Neuronal stem cell (in vitro differentiated cells): ENCODE measurements at regions not wholly inside any gene's neighbourhood (a gene's known extent, or its start where the extent isn't known, plus 50 kb on each side); places are given as distances from the start of the nearest gene placed in this dataset.
A peak's percentile ranks its signal among the peaks of the same experiment; 100 is the strongest.

ENCODE experiments used
- DNase-seq: peaks from one replicate; pipeline ENCODE4 v3.0.0-alpha.2; 2013; ENCODE audit warnings: low spot score
- H2AFZ ChIP-seq: one replicate; pipeline ENCODE4 v1.6.1; 2013; ENCODE audit warnings: mild to moderate bottlenecking, low read length, inconsistent platforms
- H2AK5ac ChIP-seq: 2 replicates; pipeline ENCODE4 v1.6.1; 2013; ENCODE audit warnings: low read depth, mild to moderate bottlenecking, inconsistent platforms, low read length, moderate library complexity, mixed read lengths
- H2BK120ac ChIP-seq: 2 replicates; pipeline ENCODE4 v1.6.1; 2013; ENCODE audit warnings: low read depth, mild to moderate bottlenecking, inconsistent platforms, low read length, moderate library complexity, mixed read lengths
- H2BK12ac ChIP-seq: one replicate; pipeline ENCODE4 v1.6.1; 2013; ENCODE audit warnings: low read length, inconsistent platforms
- H2BK15ac ChIP-seq: 2 replicates; pipeline ENCODE4 v1.6.1; 2013; ENCODE audit warnings: mild to moderate bottlenecking, low read length, inconsistent platforms, mixed read lengths
- H2BK5ac ChIP-seq: one replicate; pipeline ENCODE4 v1.6.1; 2013; ENCODE audit warnings: inconsistent platforms, mild to moderate bottlenecking, low read length, moderate library complexity
- H3K14ac ChIP-seq: one replicate; pipeline ENCODE4 v1.6.1; 2013; ENCODE audit warnings: low read length, inconsistent platforms
- H3K18ac ChIP-seq: 2 replicates; pipeline ENCODE4 v1.6.1; 2013; ENCODE audit warnings: low read length, inconsistent platforms
- H3K23ac ChIP-seq: 2 replicates; pipeline ENCODE4 v1.6.1; 2013; ENCODE audit warnings: low read depth, mild to moderate bottlenecking, mixed read lengths, low read length, inconsistent platforms; ENCODE audit not compliant: poor library complexity
- H3K27ac ChIP-seq: replicated peaks from 3 replicates; pipeline ENCODE4 v1.5.1; 2013; ENCODE audit warnings: low read length, inconsistent platforms
- H3K27me3 ChIP-seq, 3 experiments: 2 replicates each; pipeline ENCODE4 v1.6.1; 2013; ENCODE audit warnings: low read length in 3 of 3, mild to moderate bottlenecking in 2 of 3, inconsistent platforms in 1 of 3, low read depth in 1 of 3, mixed read lengths in 1 of 3, moderate library complexity in 1 of 3; ENCODE audit not compliant: control insufficient read depth in 3 of 3, insufficient read depth in 3 of 3
- H3K36me3 ChIP-seq, 2 donors: replicated peaks in 1 of 2; 2 replicates each; pipeline ENCODE4 v1.6.1; 2013; ENCODE audit warnings: low read length in 2 of 2; ENCODE audit not compliant: control insufficient read depth in 2 of 2, insufficient read depth in 2 of 2
- H3K4ac ChIP-seq: 2 replicates; pipeline ENCODE4 v1.6.1; 2013; ENCODE audit warnings: inconsistent platforms, mild to moderate bottlenecking, low read length, moderate library complexity
- H3K4me1 ChIP-seq, 2 donors: 1 replicate in 1 of 2; 2 replicates in 1 of 2; pipeline ENCODE4 v1.6.1; 2013; ENCODE audit warnings: low read length in 2 of 2, low read depth in 1 of 2; ENCODE audit not compliant: control insufficient read depth in 2 of 2, insufficient read depth in 1 of 2
- H3K4me2 ChIP-seq: one replicate; pipeline ENCODE4 v1.6.1; 2013; ENCODE audit warnings: mild to moderate bottlenecking, low read length, inconsistent platforms; ENCODE audit not compliant: insufficient read depth, poor library complexity, severe bottlenecking
- H3K4me3 ChIP-seq, 2 donors: 2 replicates each; pipeline ENCODE4 v1.5.1; 2013; ENCODE audit warnings: low read length in 2 of 2, mild to moderate bottlenecking in 2 of 2, inconsistent platforms in 1 of 2, moderate library complexity in 1 of 2
- H3K79me1 ChIP-seq: one replicate; pipeline ENCODE4 v1.6.1; 2013; ENCODE audit warnings: low read depth, mild to moderate bottlenecking, inconsistent platforms, low read length, moderate library complexity
- H3K9ac ChIP-seq: one replicate; pipeline ENCODE4 v1.6.1; 2013; ENCODE audit warnings: mild to moderate bottlenecking, low read depth, low read length, inconsistent platforms; ENCODE audit not compliant: poor library complexity
- H3K9me3 ChIP-seq, 2 donors: replicated peaks in 1 of 2; 2 replicates each; pipeline versions ENCODE3 to v1.6.1; 2013; ENCODE audit warnings: low read length in 2 of 2, mild to moderate bottlenecking in 2 of 2, inconsistent platforms in 1 of 2, low read depth in 1 of 2, mixed read lengths in 1 of 2, moderate library complexity in 1 of 2; ENCODE audit not compliant: control insufficient read depth in 2 of 2, insufficient read depth in 1 of 2
- H4K8ac ChIP-seq: one replicate; pipeline ENCODE4 v1.6.1; 2013; ENCODE audit warnings: low read depth, mild to moderate bottlenecking, inconsistent platforms, low read length, moderate library complexity
- H4K91ac ChIP-seq: one replicate; pipeline ENCODE4 v1.6.1; 2013; ENCODE audit warnings: low read length, low read depth, mild to moderate bottlenecking, inconsistent platforms; ENCODE audit not compliant: poor library complexity
- WGBS, 2 donors: extraction: QIAGEN DNeasy Blood & Tissue Kit; methylation state at CpG; one replicate each; pipeline ENCODE4 v1.1.7; 2013; ENCODE audit warnings: missing lambda C conversion rate in 2 of 2, mixed read lengths in 1 of 2; ENCODE audit not compliant: insufficient read length in 2 of 2, insufficient replicate concordance in 1 of 2; ENCODE audit errors: extremely low coverage in 2 of 2; 5-methylcytosine and 5-hydroxymethylcytosine counted together

DNA sequence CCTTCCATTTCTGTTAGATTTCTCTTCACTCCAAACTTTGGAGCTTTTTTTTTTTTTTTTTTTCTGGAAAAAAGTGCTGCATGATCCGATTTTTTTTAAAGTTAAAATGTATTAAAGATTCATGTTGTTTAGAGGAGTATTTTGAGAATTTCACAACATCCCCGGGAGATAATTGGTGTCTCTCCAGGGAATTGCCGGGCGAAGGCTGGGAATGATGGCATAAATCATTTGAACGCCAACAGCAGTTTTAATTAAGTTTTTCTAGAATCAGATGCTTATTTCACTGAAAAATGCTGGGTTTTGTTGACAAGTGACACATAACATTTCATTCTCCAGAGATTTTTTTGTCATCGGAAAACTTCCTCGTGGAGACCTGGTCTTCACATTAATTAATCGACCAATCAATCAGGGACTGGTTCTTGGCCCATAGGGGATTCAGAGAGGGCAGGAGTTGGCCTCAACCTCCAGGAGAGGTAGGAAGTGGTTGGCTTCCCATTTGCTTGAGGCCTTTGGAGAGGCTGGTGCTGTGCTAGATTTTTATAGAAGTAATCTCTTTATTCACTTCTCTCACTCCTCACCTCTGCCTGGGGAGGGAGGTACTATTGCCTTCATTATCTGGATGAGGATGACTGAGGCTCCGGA is 439.4 kb downstream of the TYW1 start:
- H3K4me1 ChIP-seq: peaks cover 0 to 20% of the 10 kb centered on the region in 2 donors
- no peak overlapping the region for H4K91ac ChIP-seq
- WGBS, 2 donors: no CpG with 5 or more reads among the region's 9 CpGs
- no peak overlapping the region for H2BK15ac ChIP-seq
- no peak overlapping the region for H2BK12ac ChIP-seq
- H3K18ac ChIP-seq: no peak overlapping the region
- no peak for DNase-seq
- H3K27me3 ChIP-seq: peaks cover 0 to 3% (median 0%) of the 10 kb centered on the region in 3 experiments
- H2BK5ac ChIP-seq: no peak overlapping the region
- no peak overlapping the region for H3K4ac ChIP-seq
- H3K4me2 ChIP-seq: no peak overlapping the region
- no peak overlapping the region for H3K23ac ChIP-seq
- no peak overlapping the region for H3K14ac ChIP-seq
- H2AK5ac ChIP-seq: no peak overlapping the region
- no peaks in the 10 kb centered on the region for H3K36me3 ChIP-seq
- H3K9ac ChIP-seq: no peak overlapping the region
- H4K8ac ChIP-seq: no peak overlapping the region
- peaks cover 0 to 7% of the 10 kb centered on the region in 2 donors for H3K9me3 ChIP-seq
- no peak overlapping the region for H3K4me3 ChIP-seq
- H3K79me1 ChIP-seq: no peaks in the 10 kb centered on the region
- H2BK120ac ChIP-seq: no peak overlapping the region
- H3K27ac ChIP-seq: no peak overlapping the region
- H2AFZ ChIP-seq: no peak overlapping the region

DNA sequence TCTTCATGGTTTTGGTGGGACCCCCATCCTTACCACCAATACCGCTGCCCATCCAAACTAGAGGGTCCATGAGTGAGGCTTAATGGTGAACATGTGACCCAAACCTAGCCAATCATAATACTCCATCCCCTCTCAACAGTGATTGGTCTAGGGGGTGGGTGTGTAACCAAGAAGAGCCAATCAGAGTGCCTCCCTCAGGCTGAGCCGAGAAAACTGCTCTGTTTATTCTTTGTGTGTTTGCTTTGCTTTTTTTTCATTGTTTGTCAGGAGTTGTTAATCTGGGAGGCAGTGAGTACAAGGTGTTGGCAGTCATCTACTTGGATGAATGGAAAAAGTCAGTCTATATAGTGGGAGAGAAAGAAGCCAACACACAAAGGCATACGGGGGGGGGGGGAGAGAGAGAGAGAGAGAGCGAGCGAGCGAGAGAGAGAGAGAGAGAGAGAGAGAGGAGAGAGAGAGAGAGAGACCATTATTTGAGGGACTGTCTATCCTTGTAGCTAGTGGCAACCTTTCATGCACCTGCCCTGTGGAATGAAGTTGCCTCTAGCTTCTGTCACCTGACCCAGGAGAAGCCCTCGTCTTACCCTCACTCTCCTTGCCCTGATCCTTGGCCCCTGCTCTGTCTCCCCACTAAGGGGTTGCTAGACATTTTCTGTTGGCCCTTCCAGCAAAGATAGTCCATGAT is 441.7 kb downstream of the TYW1 start:
- Histone ChIP-seq H3K23ac (no peak overlapping the region), H3K27ac (peak overlapping the region; percentile 17), H3K9me3 (peaks cover 0 to 5% of the 10 kb centered on the region in 2 donors), H2BK12ac (no peak overlapping the region), H2BK120ac (no peak overlapping the region), H3K27me3 (peaks cover 0 to 3% (median 0%) of the 10 kb centered on the region in 3 experiments), H3K14ac (no peak overlapping the region), H4K91ac (no peak overlapping the region), H3K18ac (no peak overlapping the region), H3K4me2 (no peak overlapping the region), H3K4me1 (peaks cover 0 to 20% of the 10 kb centered on the region in 2 donors), H3K36me3 (no peaks in the 10 kb centered on the region), H3K79me1 (no peaks in the 10 kb centered on the region), H3K4ac (no peak overlapping the region), H2AFZ (peak overlapping the region; percentile 72), H3K9ac (no peak overlapping the region), H2AK5ac (no peak overlapping the region), H3K4me3 (no peak overlapping the region), H2BK5ac (no peak overlapping the region), H4K8ac (no peak overlapping the region), H2BK15ac (no peak overlapping the region)
- no CpG with 5 or more reads among the region's 7 CpGs for WGBS, 2 donors
- no peak for DNase-seq

DNA sequence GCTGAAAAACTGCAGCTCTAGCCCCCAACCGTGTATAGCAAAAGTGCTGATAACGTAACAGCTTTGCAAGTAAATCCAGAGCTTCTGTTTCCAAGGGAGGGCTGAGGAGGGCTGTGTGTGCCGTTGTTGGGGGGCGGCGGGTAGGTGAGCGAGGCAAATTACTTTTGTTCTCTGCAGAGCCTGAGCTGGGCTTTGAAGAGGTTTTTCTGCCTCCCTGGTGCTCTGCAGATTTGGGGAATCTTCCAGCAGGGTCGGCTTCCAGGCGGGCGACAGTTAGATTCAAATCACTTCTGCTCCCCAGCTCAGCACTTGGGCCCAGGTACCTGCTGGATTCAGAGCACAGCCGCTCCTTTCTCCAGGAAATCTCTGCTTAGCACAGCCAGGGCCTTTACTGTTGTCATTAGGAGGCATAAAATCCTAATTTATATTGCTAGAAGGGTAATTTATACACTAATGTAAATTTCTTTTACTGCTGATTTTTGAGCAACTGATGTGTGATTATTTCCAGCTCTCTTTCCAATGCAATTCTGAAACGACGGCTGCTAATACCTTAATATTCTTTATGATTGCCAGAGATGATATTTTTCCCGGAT is 442.4 kb downstream of the TYW1 start:
- no peaks in the 10 kb centered on the region for H3K36me3 ChIP-seq
- WGBS, 2 donors: no CpG with 5 or more reads among the region's 13 CpGs

DNA sequence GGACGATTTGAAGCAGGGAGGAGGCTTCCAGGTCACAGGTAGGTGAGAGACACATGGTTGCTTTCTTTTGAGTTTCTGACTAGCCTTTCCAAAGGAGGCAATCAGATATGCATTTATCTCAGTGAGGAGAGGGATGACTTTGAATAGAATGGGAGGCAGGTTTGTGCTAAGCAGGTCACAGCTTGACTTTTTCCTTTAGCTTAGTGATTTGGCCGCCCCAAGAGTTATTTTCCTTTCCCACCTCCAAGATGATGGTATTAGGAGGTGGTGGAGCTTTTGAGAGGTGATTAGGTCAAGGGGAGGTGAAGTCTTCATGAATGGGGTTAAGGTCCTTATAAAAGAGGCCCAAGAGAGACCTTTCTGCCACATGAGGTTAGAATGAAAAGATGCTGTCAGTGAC is 443.7 kb downstream of the TYW1 start:
- DNase-seq: no peak
- Histone ChIP-seq H3K9me3 (peaks cover 0 to 2% of the 10 kb centered on the region in 2 donors), H2AK5ac (no peak overlapping the region), H3K18ac (no peak overlapping the region), H3K27ac (no peak overlapping the region), H2BK12ac (no peak overlapping the region), H2BK5ac (no peak overlapping the region), H3K27me3 (peaks cover 0 to 3% (median 0%) of the 10 kb centered on the region in 3 experiments), H2BK120ac (no peak overlapping the region), H3K79me1 (no peaks in the 10 kb centered on the region), H3K23ac (no peak overlapping the region), H3K36me3 (no peaks in the 10 kb centered on the region), H3K4me1 (peaks cover 0 to 20% of the 10 kb centered on the region in 2 donors), H3K4me3 (no peak overlapping the region), H4K91ac (no peak overlapping the region), H3K4me2 (no peak overlapping the region), H2AFZ (no peak overlapping the region), H4K8ac (no peak overlapping the region), H3K9ac (no peak overlapping the region), H3K4ac (no peak overlapping the region), H3K14ac (no peak overlapping the region), H2BK15ac (no peak overlapping the region)
- WGBS, 2 donors: no CpG with 5 or more reads among the region's 2 CpGs

More for the DNA sequence above, 442.4 kb downstream of the TYW1 start:
- no peak overlapping the region for H3K4me3 ChIP-seq
- H2BK120ac ChIP-seq: no peak overlapping the region
- H3K18ac ChIP-seq: peak overlapping the region; percentile 87
- H3K4me2 ChIP-seq: no peak overlapping the region
- no peak overlapping the region for H3K4ac ChIP-seq
- no peak overlapping the region for H4K8ac ChIP-seq
- H3K9me3 ChIP-seq: no peaks in the 10 kb centered on the region
- H2BK12ac ChIP-seq: no peak overlapping the region
- DNase-seq: no peak
- H4K91ac ChIP-seq: no peak overlapping the region
- no peak overlapping the region for H2AK5ac ChIP-seq
- peak overlapping the region; percentile 72 for H2AFZ ChIP-seq
- no peak overlapping the region for H3K14ac ChIP-seq
- no peak overlapping the region for H3K9ac ChIP-seq
- peaks cover 0 to 20% of the 10 kb centered on the region in 2 donors for H3K4me1 ChIP-seq
- no peak overlapping the region for H2BK5ac ChIP-seq
- H3K27ac ChIP-seq: peak overlapping the region; percentile 17
- peaks cover 0 to 3% (median 0%) of the 10 kb centered on the region in 3 experiments for H3K27me3 ChIP-seq
- H2BK15ac ChIP-seq: no peak overlapping the region
- H3K79me1 ChIP-seq: no peaks in the 10 kb centered on the region
- peak overlapping the region; percentile 3 for H3K23ac ChIP-seq
